Bronchial epithelial cell (primary cell): ENCODE measurements at regions not wholly inside any gene's neighbourhood (a gene's known extent, or its start where the extent isn't known, plus 50 kb on each side); places are given as distances from the start of the nearest gene placed in this dataset.

Source experiments
- DNase-seq: peaks from one replicate; pipeline ENCODE4 v3.0.0-alpha.2; 2010; ENCODE audit warnings: low read depth
- FAIRE-seq: peaks from 2 replicates; lab custom pipeline; 2011; peaks lifted over from hg19 to GRCh38; lab: Jason Lieb, UNC
- H3K27me3 ChIP-seq: 2 replicates; pipeline ENCODE4 v1.5.1; 2011; ENCODE audit warnings: low read length; ENCODE audit not compliant: control insufficient read depth, insufficient read depth
- H3K36me3 ChIP-seq: 2 replicates; pipeline ENCODE4 v1.5.1; 2011; ENCODE audit warnings: low read length; ENCODE audit not compliant: control insufficient read depth, insufficient read depth
- H3K4me3 ChIP-seq: 2 replicates; pipeline ENCODE4 v1.5.1; 2011; ENCODE audit warnings: mild to moderate bottlenecking, low read depth, low read length, control low read depth
- CTCF ChIP-seq: IDR thresholded peaks from 2 replicates; pipeline ENCODE4 v1.5.1; 2011; ENCODE audit warnings: mild to moderate bottlenecking, moderate library complexity, low read length, control low read depth, inconsistent platforms; ENCODE audit not compliant: insufficient read depth, severe bottlenecking

GRCh38 chr2:234839285-234839684 lies 112.5 kb upstream of the SH3BP4 start:
- DNase-seq (no peak), FAIRE-seq (peak; percentile 58)
- no peaks in the 10 kb centered on the region for H3K27me3 ChIP-seq
- no peak overlapping the region for H3K4me3 ChIP-seq
- TF ChIP-seq CTCF = no peak
- no peaks in the 10 kb centered on the region for H3K36me3 ChIP-seq

- no peak overlapping the region for H3K4me3 ChIP-seq
- no peaks in the 10 kb centered on the region for H3K27me3 ChIP-seq
- DNase-seq (no peak), FAIRE-seq (peak; percentile 58)
- H3K36me3 ChIP-seq = no peaks in the 10 kb centered on the region
- TF ChIP-seq CTCF = no peak
These were observed 115.5 kb upstream of the SH3BP4 start for GRCh38 chr2:234836271-234836670.

- FAIRE-seq (peak; percentile 36), DNase-seq (no peak)
- Histone ChIP-seq H3K36me3 (no peaks in the 10 kb centered on the region), H3K27me3 (no peaks in the 10 kb centered on the region), H3K4me3 (no peak overlapping the region)
- TF ChIP-seq CTCF = no peak
These were observed 116.1 kb upstream of the SH3BP4 start for GRCh38 chr2:234835738-234836137.

- DNase-seq (no peak), FAIRE-seq (no peak)
- Histone ChIP-seq H3K36me3 (no peaks in the 10 kb centered on the region), H3K27me3 (no peaks in the 10 kb centered on the region), H3K4me3 (no peak overlapping the region)
- no peak for TF ChIP-seq CTCF
These were observed 117.4 kb upstream of the SH3BP4 start for GRCh38 chr2:234834228-234834923.

GRCh38 chr2:234830853-234831252 lies 121.0 kb upstream of the SH3BP4 start:
- no peak for TF ChIP-seq CTCF
- FAIRE-seq = peak; percentile 68

GRCh38 chr2:234829074-234829455 lies 122.8 kb upstream of the SH3BP4 start:
- no peak overlapping the region for H3K4me3 ChIP-seq
- DNase-seq (peak; percentile 33), FAIRE-seq (no peak)
- TF ChIP-seq CTCF = no peak
- H3K27me3 ChIP-seq = no peaks in the 10 kb centered on the region
- H3K36me3 ChIP-seq = no peaks in the 10 kb centered on the region

More at GRCh38 chr2:234830853-234831252, 121.0 kb upstream of the SH3BP4 start:
- DNase-seq = no peak
- H3K27me3 ChIP-seq = no peaks in the 10 kb centered on the region
- H3K4me3 ChIP-seq = no peak overlapping the region
- no peaks in the 10 kb centered on the region for H3K36me3 ChIP-seq
